GM12891 (cell line): ENCODE measurements at regions not wholly inside any gene's neighbourhood (a gene's known extent, or its start where the extent isn't known, plus 50 kb on each side); places are given as distances from the start of the nearest gene placed in this dataset.

ENCODE experiments used
- POLR2A ChIP-seq: IDR thresholded peaks from 2 replicates; pipeline ENCODE4 v1.6.1; 2011; ENCODE audit warnings: low read depth, low read length, control low read depth
- POLR2AphosphoS5 ChIP-seq: IDR thresholded peaks from 2 replicates; pipeline ENCODE4 v1.6.1; 2011; ENCODE audit warnings: low read depth, low read length, control low read depth
- TAF1 ChIP-seq: IDR thresholded peaks from 2 replicates; pipeline ENCODE4 v1.6.1; 2011; ENCODE audit warnings: low read depth, low read length, control low read depth

- TF ChIP-seq TAF1 (no peak), POLR2A (no peak), POLR2AphosphoS5 (no peak)
Measured at GRCh38 chr10:131574363-131574706, 262.8 kb upstream of the TCERG1L start.
